HFF-Myc (cell line): ENCODE measurements at regions not wholly inside any gene's neighbourhood (a gene's known extent, or its start where the extent isn't known, plus 50 kb on each side); places are given as distances from the start of the nearest gene placed in this dataset.

Experiments
- DNase-seq: peaks from one replicate; pipeline ENCODE4 v3.0.0-alpha.2; 2011; ENCODE audit warnings: low read depth; ENCODE audit errors: extremely low read depth
- H3K4me3 ChIP-seq: replicated peaks from 2 replicates; pipeline ENCODE4 v1.5.1; 2011; ENCODE audit warnings: low read depth, mild to moderate bottlenecking, control low read depth, low read length
- TF ChIP-seq, protein P1 (sequence below): IDR thresholded peaks from 2 replicates; pipeline ENCODE4 v1.5.1; 2012; ENCODE audit warnings: mild to moderate bottlenecking, low read depth, low read length, control low read depth; ENCODE audit errors: missing control alignments

DNA sequence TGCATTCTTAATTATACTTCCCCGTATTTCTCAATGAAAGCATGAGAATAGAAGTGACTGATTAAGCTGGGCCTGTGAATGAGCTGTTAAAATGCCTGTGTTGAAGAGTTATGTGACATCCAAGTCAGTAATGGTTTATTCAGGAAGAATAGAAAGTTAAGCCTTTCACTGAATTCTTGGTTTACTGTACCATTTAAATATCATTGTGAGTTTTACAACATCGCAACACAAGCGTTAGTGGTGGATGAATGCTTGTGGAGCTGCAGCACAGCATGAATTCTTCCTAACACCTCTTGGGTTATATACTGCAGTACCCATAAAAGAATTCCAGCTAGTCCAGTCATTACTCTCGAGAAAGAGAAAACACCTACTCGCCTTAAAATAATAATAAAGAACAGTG lies 257.8 kb downstream of the JRKL start:
- TF ChIP-seq, protein P1, sequence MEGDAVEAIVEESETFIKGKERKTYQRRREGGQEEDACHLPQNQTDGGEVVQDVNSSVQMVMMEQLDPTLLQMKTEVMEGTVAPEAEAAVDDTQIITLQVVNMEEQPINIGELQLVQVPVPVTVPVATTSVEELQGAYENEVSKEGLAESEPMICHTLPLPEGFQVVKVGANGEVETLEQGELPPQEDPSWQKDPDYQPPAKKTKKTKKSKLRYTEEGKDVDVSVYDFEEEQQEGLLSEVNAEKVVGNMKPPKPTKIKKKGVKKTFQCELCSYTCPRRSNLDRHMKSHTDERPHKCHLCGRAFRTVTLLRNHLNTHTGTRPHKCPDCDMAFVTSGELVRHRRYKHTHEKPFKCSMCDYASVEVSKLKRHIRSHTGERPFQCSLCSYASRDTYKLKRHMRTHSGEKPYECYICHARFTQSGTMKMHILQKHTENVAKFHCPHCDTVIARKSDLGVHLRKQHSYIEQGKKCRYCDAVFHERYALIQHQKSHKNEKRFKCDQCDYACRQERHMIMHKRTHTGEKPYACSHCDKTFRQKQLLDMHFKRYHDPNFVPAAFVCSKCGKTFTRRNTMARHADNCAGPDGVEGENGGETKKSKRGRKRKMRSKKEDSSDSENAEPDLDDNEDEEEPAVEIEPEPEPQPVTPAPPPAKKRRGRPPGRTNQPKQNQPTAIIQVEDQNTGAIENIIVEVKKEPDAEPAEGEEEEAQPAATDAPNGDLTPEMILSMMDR = no peak
- DNase-seq = no peak
- H3K4me3 ChIP-seq = no peak overlapping the region

DNA sequence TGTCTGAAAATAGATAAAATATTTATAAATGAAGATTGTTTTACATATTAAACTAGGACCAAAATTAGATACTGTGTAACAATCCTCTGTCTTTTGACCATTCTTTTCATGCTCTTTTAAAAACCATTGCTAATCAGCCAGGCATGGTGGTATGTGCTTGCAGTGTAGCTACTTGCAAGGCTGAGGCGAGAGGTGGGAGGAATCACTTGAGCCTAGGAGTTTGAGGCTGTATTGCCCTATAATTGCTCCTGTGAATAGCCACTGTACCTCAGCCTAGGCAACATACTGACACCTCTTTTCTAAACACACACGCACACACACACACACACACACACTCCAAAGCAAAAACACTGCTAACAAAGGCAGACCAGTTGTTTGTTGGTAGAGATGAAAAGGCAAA lies 259.2 kb downstream of the JRKL start:
- DNase-seq = no peak
- H3K4me3 ChIP-seq = no peak overlapping the region
- TF ChIP-seq, protein P1 = no peak

DNA sequence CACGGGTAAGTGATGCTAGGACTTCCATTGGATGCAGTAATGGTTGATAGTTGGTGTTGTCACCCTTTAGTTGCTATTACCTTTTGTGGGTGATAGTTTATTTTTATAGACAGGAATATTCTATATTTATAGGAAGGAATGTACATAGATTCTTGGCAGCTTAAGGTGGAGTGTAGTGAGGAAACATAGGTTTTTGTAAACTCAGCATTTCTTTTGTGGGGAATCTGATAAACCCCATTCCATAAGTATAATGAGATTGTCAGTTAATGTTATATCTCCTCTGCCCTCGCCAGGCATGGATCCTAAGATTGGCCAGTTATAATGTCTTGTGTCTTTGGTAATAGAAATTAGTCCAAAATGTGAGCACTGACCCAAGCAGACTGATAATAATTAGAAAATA lies 262.7 kb downstream of the JRKL start:
- TF ChIP-seq, protein P1 = no peak
- no peak overlapping the region for H3K4me3 ChIP-seq
- no peak for DNase-seq

DNA sequence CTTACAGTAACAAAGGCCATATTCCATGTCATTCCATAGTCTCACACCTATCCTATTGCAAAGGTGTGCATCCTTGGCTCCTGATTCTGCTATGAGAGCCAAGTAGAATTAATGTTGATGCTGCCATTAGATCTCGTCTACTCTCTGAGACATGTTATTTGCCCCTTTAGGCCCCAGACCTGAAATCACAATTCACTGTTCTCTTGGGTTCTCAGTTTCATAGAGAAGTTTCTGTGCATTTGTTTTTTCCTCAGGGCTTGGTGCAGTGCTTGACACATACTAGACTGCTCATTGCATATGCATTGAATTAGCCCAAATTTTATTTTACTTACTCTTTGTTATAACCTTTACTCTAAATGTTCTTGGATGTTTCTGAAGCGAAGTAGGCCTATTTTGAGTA lies 265.7 kb downstream of the JRKL start:
- H3K4me3 ChIP-seq = no peak overlapping the region
- no peak for DNase-seq
- TF ChIP-seq, protein P1 = no peak

DNA sequence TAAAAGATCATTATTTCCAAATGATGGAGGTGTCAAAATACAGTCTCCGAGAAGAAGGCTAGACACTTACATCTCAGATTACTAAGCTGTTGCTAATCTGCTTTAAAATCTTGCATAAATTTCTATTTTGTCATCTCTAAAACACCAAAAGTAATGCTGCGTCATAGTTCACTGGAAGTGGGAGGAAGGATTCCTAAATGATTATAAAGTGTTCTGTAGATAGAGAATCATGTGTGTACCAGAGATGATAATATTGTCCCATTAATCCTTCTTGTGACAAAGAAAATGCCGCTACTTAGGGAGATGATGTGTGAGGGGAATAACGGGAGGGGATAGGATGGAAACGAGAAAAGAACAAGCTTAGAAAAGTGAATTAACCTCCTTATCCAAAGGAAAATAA lies 268.6 kb downstream of the JRKL start:
- TF ChIP-seq, protein P1 = no peak
- H3K4me3 ChIP-seq = no peak overlapping the region
- no peak for DNase-seq

DNA sequence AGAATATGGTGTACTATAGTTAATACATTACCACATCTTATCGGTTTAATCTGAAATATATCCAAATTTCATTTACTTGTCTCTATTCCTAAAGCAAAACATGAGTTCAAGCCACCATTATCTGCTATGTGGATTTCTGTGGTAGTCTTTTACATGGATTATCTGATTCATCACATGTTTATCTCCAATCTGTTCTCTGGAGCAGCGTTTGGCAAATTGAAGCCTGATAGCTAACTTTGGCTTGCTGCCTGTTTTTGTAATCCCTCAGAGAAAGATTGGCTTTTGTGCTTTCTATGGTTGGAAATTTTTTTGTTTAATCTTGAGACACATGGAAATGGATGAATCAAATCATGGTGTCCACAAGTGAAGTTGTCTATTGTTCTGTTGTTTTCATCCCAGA lies 274.3 kb downstream of the JRKL start:
- no peak for DNase-seq
- H3K4me3 ChIP-seq = no peak overlapping the region
- TF ChIP-seq, protein P1 = no peak
